ENCODE measurements at regions not wholly inside any gene's neighbourhood (a gene's known extent, or its start where the extent isn't known, plus 50 kb on each side); places are given as distances from the start of the nearest gene placed in this dataset.
A peak's percentile ranks its signal among the peaks of the same experiment; 100 is the strongest.

DNA sequence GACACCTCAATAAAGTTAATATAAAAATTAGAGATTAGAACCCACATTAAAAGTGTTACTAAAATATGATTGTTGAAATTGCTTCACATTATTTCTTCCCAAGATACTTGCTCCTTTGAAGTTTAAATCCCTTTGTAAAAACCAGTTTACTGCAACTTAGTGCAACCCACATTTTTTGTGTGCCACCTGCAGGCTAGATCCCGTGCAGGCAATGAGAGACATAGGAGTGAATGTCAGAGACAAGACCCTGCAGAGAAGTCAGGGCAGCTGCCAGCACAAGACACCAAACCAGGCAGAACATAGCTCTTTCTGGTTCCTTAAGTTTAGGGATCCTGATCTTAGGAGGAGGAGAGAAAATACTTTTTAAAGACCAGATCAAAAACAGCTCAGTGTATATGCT is 142.8 kb upstream of the MTNR1B start:
- Histone ChIP-seq H3K79me1 (ENCODE audit: insufficient read depth, low read depth, low read length, poor library complexity, severe bottlenecking) (no peaks in the 10 kb centered on the region), H2BK120ac (ENCODE audit: low read depth, low read length, poor library complexity, severe bottlenecking) (no peak overlapping the region), H2BK15ac (ENCODE audit: low read depth, low read length) (no peak overlapping the region), H3K56ac (ENCODE audit: insufficient read length, low read depth, low read length) (no peak overlapping the region), H4K20me1 (ENCODE audit: control insufficient read depth, insufficient read depth, insufficient read length) (no peaks in the 10 kb centered on the region), H2BK5ac (ENCODE audit: insufficient read length, low read length) (no peak overlapping the region), H3K4ac (ENCODE audit: low read depth, low read length) (no peak overlapping the region), H4K91ac (ENCODE audit: insufficient read length, low read depth, low read length) (no peak overlapping the region), H2AFZ (ENCODE audit: low read length) (no peak overlapping the region), H4K5ac (ENCODE audit: insufficient read length, low read depth, low read length) (no peak overlapping the region), H3K23ac (ENCODE audit: insufficient read length, low read depth, low read length) (no peak overlapping the region), H4K8ac (replicated peaks; ENCODE audit: insufficient read length, low read depth, low read length) (no peak overlapping the region), H3K79me2 (ENCODE audit: insufficient read depth, low read length) (no peaks in the 10 kb centered on the region), H3K27me3 (ENCODE audit: insufficient read depth, low read length) (no peaks in the 10 kb centered on the region), H2BK12ac (ENCODE audit: insufficient read length, low read depth, low read length) (no peak overlapping the region), H3T11ph (ENCODE audit: low read length) (no peak overlapping the region), H2BK20ac (ENCODE audit: low read depth, low read length, poor library complexity, severe bottlenecking) (no peak overlapping the region), H3K14ac (ENCODE audit: insufficient read depth, low read length) (no peak overlapping the region), H3K4me2 (ENCODE audit: insufficient read depth, insufficient read length, low read length) (no peak overlapping the region), H3K9ac (ENCODE audit: extremely low read depth, insufficient read length, low read length) (no peak overlapping the region), H3K9me3 (ENCODE audit: control insufficient read depth, low read depth, low read length) (no peaks in the 10 kb centered on the region), H3K23me2 (ENCODE audit: insufficient read length, low read depth, low read length, poor library complexity, severe bottlenecking) (no peaks in the 10 kb centered on the region), H3K18ac (ENCODE audit: insufficient read length, low read depth, low read length) (no peak overlapping the region), H3K4me1 (ENCODE audit: insufficient read depth, low read length) (peaks cover 6% of the 10 kb centered on the region; the same call in 1 of the 2 replicates), H2AK5ac (ENCODE audit: insufficient read length, low read length) (no peak overlapping the region), H3K27ac (ENCODE audit: insufficient read length, low read depth, low read length) (no peak overlapping the region)
- peaks cover 0 to 4% (median 3%) of the 10 kb centered on the region in 3 experiments; a peak in 3 of 7 replicates for H3K36me3 Mint-ChIP-seq (ENCODE audit: insufficient read depth in 1 of 3, low read depth in 3 of 3)
- H3K4me3 Mint-ChIP-seq: no peak overlapping the region
- H3K4me1 Mint-ChIP-seq: peaks cover 24 to 26% of the 10 kb centered on the region in 2 experiments
- no peaks in the 10 kb centered on the region for H3K9me3 Mint-ChIP-seq
- no CpG with 5 or more reads among the region's 1 CpG for WGBS (ENCODE audit: extremely low coverage, insufficient read length, low lambda C conversion rate)
- H3K27ac Mint-ChIP-seq: 0 out of 7 replicates have a peak overlapping the region, but pooled peaks of 1 of the 3 experiments have one; percentile 2
- no peak for DNase-seq
- peak; percentile 31; the same call in 1 of the 3 replicates for TF ChIP-seq CTCF (conservative IDR thresholded peaks at IDR 0.05)
- no peaks in the 10 kb centered on the region for H3K27me3 Mint-ChIP-seq (ENCODE audit: low read depth)
